GM03348 (cell line): ENCODE measurements at regions not wholly inside any gene's neighbourhood (a gene's known extent, or its start where the extent isn't known, plus 50 kb on each side); places are given as distances from the start of the nearest gene placed in this dataset.

Experiments used
- DNase-seq: peaks from one replicate; pipeline ENCODE4 v3.0.0; 2012; ENCODE audit warnings: low spot score

GRCh38 chr15:31473385-31474058 is 146.9 kb downstream of the KLF13 start:
- no peak for DNase-seq

GRCh38 chr15:31474059-31474868 is 147.6 kb downstream of the KLF13 start:
- no peak for DNase-seq

- DNase-seq, result no peak
Observed at GRCh38 chr15:31476236-31476810, 149.7 kb downstream of the KLF13 start.

- DNase-seq, result no peak
Observed at GRCh38 chr15:31476866-31477265, 150.2 kb downstream of the KLF13 start.

- DNase-seq, result no peak
Observed at GRCh38 chr15:31477301-31477700, 150.7 kb downstream of the KLF13 start.

GRCh38 chr15:31477851-31478701 is 151.4 kb downstream of the KLF13 start:
- DNase-seq, result no peak

GRCh38 chr15:31478702-31479221 is 152.1 kb downstream of the KLF13 start:
- DNase-seq, result no peak

- DNase-seq, result no peak
Observed at GRCh38 chr15:31480356-31481025, 153.9 kb downstream of the KLF13 start.

- DNase-seq, result no peak
Observed at GRCh38 chr15:31481142-31481541, 154.5 kb downstream of the KLF13 start.

GRCh38 chr15:31482122-31482922 is 155.7 kb downstream of the KLF13 start:
- no peak for DNase-seq

GRCh38 chr15:31483053-31483985 is 156.7 kb downstream of the KLF13 start:
- no peak for DNase-seq

- no peak for DNase-seq
Observed at GRCh38 chr15:31483986-31484951, 157.6 kb downstream of the KLF13 start.

GRCh38 chr15:31484986-31485385 is 158.4 kb downstream of the KLF13 start:
- no peak for DNase-seq

GRCh38 chr15:31485431-31485830 is 158.8 kb downstream of the KLF13 start:
- no peak for DNase-seq

GRCh38 chr15:31485911-31486461 is 159.4 kb downstream of the KLF13 start:
- no peak for DNase-seq

GRCh38 chr15:31486506-31486905 is 159.9 kb downstream of the KLF13 start:
- DNase-seq, result no peak

GRCh38 chr15:31486906-31487695 is 160.5 kb downstream of the KLF13 start:
- DNase-seq, result no peak
